ENCODE measurements at regions not wholly inside any gene's neighbourhood (a gene's known extent, or its start where the extent isn't known, plus 50 kb on each side); places are given as distances from the start of the nearest gene placed in this dataset.

DNA sequence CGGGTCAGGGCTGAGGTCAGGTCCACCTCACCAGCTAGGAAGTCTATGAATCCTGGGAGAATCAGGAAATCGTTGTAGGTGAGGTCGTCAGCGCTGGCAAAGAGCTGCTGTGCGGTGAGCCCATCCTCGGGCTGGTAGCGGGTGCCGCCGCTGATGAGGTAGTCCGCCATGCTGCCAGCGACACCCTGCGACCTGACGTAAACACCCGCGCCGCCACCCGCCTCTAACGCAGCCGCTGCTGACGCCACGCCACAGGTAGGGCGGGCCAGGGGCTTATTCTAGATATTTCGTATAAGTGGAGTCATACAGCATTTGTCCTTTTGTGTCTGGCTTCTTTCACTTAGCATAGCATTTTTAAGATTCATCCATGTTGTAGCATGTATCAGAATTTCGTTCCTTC is 220.2 kb upstream of the ATP6AP2 start (continued):
- TF ChIP-seq, protein P1, sequence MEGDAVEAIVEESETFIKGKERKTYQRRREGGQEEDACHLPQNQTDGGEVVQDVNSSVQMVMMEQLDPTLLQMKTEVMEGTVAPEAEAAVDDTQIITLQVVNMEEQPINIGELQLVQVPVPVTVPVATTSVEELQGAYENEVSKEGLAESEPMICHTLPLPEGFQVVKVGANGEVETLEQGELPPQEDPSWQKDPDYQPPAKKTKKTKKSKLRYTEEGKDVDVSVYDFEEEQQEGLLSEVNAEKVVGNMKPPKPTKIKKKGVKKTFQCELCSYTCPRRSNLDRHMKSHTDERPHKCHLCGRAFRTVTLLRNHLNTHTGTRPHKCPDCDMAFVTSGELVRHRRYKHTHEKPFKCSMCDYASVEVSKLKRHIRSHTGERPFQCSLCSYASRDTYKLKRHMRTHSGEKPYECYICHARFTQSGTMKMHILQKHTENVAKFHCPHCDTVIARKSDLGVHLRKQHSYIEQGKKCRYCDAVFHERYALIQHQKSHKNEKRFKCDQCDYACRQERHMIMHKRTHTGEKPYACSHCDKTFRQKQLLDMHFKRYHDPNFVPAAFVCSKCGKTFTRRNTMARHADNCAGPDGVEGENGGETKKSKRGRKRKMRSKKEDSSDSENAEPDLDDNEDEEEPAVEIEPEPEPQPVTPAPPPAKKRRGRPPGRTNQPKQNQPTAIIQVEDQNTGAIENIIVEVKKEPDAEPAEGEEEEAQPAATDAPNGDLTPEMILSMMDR (IDR thresholded peaks at IDR 0.05 in 2 of 3, conservative IDR thresholded peaks at IDR 0.05 in 1 of 3; ENCODE audit: control insufficient read depth in 2 of 3, extremely low read depth in 1 of 3, insufficient read depth in 1 of 3, low read depth in 3 of 3, low read length in 3 of 3): no peak
- no peak for TF ChIP-seq CREB1 (IDR thresholded peaks at IDR 0.05; ENCODE audit: low read depth)

DNA sequence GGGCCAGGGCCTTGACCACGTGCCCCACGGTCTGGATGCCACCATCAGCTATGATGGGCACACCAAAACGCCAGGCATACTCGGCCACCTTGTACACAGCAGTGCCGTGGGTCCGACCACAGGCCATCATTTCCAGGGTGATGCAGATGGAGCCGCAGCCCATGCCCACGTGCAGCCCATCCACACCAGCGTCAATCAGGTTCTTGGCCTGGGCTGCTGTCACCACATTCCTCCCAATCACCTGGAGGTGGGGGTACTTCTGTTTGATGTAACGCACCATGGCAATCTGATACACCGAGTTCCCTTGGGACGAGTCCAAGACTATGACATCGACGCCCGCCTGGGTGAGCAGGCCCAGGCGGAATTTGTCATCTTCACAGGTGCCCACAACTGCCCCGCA is 221.2 kb upstream of the ATP6AP2 start:
- no peak for DNase-seq (ENCODE audit: low read depth, low spot score)
- TF ChIP-seq SIX5 (IDR thresholded peaks at IDR 0.05; ENCODE audit: low read depth, low read length, severe bottlenecking): no peak
- no peak for TF ChIP-seq LARP7 (IDR thresholded peaks at IDR 0.05)
- TF ChIP-seq CEBPB (IDR thresholded peaks at IDR 0.05; ENCODE audit: borderline replicate concordance in 1 of 2, low read depth in 2 of 2, low read length in 2 of 2): no peak
- TF ChIP-seq MEF2B (IDR thresholded peaks at IDR 0.05; ENCODE audit: partially characterized antibody, poor library complexity, severe bottlenecking): no peak
- no peak for TF ChIP-seq EP300 (IDR thresholded peaks at IDR 0.05; ENCODE audit: borderline replicate concordance in 1 of 2, control insufficient read depth in 1 of 2, low read depth in 2 of 2, low read length in 2 of 2)
- TF ChIP-seq NBN (IDR thresholded peaks at IDR 0.05): no peak
- TF ChIP-seq, protein P2, sequence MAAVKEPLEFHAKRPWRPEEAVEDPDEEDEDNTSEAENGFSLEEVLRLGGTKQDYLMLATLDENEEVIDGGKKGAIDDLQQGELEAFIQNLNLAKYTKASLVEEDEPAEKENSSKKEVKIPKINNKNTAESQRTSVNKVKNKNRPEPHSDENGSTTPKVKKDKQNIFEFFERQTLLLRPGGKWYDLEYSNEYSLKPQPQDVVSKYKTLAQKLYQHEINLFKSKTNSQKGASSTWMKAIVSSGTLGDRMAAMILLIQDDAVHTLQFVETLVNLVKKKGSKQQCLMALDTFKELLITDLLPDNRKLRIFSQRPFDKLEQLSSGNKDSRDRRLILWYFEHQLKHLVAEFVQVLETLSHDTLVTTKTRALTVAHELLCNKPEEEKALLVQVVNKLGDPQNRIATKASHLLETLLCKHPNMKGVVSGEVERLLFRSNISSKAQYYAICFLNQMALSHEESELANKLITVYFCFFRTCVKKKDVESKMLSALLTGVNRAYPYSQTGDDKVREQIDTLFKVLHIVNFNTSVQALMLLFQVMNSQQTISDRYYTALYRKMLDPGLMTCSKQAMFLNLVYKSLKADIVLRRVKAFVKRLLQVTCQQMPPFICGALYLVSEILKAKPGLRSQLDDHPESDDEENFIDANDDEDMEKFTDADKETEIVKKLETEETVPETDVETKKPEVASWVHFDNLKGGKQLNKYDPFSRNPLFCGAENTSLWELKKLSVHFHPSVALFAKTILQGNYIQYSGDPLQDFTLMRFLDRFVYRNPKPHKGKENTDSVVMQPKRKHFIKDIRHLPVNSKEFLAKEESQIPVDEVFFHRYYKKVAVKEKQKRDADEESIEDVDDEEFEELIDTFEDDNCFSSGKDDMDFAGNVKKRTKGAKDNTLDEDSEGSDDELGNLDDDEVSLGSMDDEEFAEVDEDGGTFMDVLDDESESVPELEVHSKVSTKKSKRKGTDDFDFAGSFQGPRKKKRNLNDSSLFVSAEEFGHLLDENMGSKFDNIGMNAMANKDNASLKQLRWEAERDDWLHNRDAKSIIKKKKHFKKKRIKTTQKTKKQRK (IDR thresholded peaks at IDR 0.05; ENCODE audit: low read depth, low read length): no peak
- no peak for TF ChIP-seq TAF1 (IDR thresholded peaks at IDR 0.05; ENCODE audit: borderline replicate concordance, low read depth, low read length)
- no peak for TF ChIP-seq SUPT20H (IDR thresholded peaks at IDR 0.05; ENCODE audit: borderline replicate concordance, control insufficient read depth, low read depth, low read length)
- TF ChIP-seq BACH1 (IDR thresholded peaks at IDR 0.05; ENCODE audit: borderline replicate concordance): no peak
- TF ChIP-seq SRF (IDR thresholded peaks at IDR 0.05; ENCODE audit: low read depth in 2 of 2, low read length in 2 of 2): no peak
- TF ChIP-seq RAD21 (IDR thresholded peaks at IDR 0.05; ENCODE audit: insufficient read depth, low read depth, low read length): no peak
- no peak for TF ChIP-seq POLR2AphosphoS2 (IDR thresholded peaks at IDR 0.05; ENCODE audit: low read depth, low read length)
- TF ChIP-seq POU2F2 (IDR thresholded peaks at IDR 0.05; ENCODE audit: borderline replicate concordance, low read depth, low read length): no peak
- TF ChIP-seq, protein P3, sequence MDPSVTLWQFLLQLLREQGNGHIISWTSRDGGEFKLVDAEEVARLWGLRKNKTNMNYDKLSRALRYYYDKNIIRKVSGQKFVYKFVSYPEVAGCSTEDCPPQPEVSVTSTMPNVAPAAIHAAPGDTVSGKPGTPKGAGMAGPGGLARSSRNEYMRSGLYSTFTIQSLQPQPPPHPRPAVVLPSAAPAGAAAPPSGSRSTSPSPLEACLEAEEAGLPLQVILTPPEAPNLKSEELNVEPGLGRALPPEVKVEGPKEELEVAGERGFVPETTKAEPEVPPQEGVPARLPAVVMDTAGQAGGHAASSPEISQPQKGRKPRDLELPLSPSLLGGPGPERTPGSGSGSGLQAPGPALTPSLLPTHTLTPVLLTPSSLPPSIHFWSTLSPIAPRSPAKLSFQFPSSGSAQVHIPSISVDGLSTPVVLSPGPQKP (IDR thresholded peaks at IDR 0.05; ENCODE audit: low read depth, low read length): no peak
- TF ChIP-seq RUNX3 (IDR thresholded peaks at IDR 0.05; ENCODE audit: low read length): no peak

More for the DNA sequence above, 221.2 kb upstream of the ATP6AP2 start:
- Histone ChIP-seq H3K4me3 (no peak overlapping the region), H3K27me3 (replicated peaks in 1 of 2; ENCODE audit: control insufficient read depth in 2 of 2, insufficient read depth in 2 of 2, low read length in 1 of 2) (no peaks in the 10 kb centered on the region), H3K9me3 (replicated peaks; ENCODE audit: control insufficient read depth, insufficient read depth, low read length) (no peaks in the 10 kb centered on the region; the same call in 1 of the 3 replicates), H3K4me1 (ENCODE audit: control insufficient read depth, insufficient read depth, low read length) (no peaks in the 10 kb centered on the region), H4K20me1 (ENCODE audit: control insufficient read depth, insufficient read depth) (no peaks in the 10 kb centered on the region), H3K79me2 (ENCODE audit: control insufficient read depth, insufficient read depth, low read length) (no peaks in the 10 kb centered on the region), H3K4me2 (ENCODE audit: control insufficient read depth, insufficient read depth) (no peak overlapping the region), H3K9ac (ENCODE audit: control insufficient read depth, insufficient read depth, low read length) (no peak overlapping the region), H2AFZ (ENCODE audit: control insufficient read depth, low read depth, low read length) (no peak overlapping the region), H3K27ac (ENCODE audit: control insufficient read depth, insufficient read depth) (no peak overlapping the region), H3K36me3 (ENCODE audit: control insufficient read depth in 2 of 2, insufficient read depth in 2 of 2, low read length in 1 of 2) (no peaks in the 10 kb centered on the region)
- CTCF ChIA-PET: no interaction called here
- ATAC-seq: no peak
- BruUV-seq (replicated peaks): no TSS peak
- FAIRE-seq: no peak
- SMC1A ChIA-PET (ENCODE audit: uncharacterized antibody, unreplicated experiment): no interaction called here
- POLR2A ChIA-PET: no interaction called here
- RAD21 ChIA-PET (ENCODE audit: unreplicated experiment): no interaction called here
- intact Hi-C loops (cut with micrococcal nuclease; ENCODE audit: unreplicated experiment) (no loop called here), in situ Hi-C loops (cut with MboI) (no loop called here)
- 55% methylated on average over 17 of the region's 17 CpGs for WGBS (ENCODE audit: insufficient coverage, insufficient replicate concordance, low lambda C conversion rate, missing lambda C conversion rate)
